ENCODE measurements at regions not wholly inside any gene's neighbourhood (a gene's known extent, or its start where the extent isn't known, plus 50 kb on each side); places are given as distances from the start of the nearest gene placed in this dataset.
"Not testable (repeated sequence)": the region's sequence is repeated elsewhere in the genome, so short reads cannot be mapped to it uniquely, and the experiment has no call there.

DNA sequence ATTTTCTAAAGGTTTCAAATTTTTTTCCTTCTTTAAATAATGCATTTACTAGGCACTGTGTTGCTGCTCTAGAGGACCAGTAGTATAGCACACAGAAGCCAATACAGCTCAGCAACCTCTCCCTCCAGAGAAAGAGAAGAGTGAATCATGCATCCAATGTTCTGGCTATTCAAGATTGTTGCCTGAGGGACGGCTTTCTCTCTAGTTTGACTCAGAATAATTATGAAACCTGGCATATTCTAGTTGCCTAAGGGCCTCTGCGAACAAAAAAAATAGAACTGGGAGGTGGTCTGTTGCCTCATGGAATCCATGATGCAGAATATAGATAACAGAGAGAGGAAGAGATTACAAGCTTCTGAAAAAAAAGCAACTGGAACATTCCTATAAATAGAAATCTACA, 1233.3 kb upstream of the PABPC4L start:
- no peak for DNase-seq

DNA sequence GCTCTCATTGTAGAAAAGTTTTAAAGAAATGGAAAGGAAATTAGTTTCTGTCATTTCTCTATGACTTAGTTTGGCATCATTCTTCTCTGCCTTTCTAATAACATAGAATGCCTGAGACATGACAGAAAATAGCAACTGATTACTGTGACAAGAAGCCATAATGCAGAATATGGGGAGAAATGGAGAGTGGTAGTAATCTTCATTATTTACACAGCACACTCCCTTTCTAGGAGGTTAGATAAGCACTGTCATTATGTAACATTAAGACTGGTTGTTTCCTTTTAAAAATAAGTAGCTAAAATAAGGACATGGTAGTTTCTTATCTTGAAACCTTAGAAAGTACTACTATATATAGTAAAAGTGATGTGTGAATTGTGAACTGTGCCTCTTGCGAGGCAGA, 1227.9 kb upstream of the PABPC4L start:
- no peak for DNase-seq

DNA sequence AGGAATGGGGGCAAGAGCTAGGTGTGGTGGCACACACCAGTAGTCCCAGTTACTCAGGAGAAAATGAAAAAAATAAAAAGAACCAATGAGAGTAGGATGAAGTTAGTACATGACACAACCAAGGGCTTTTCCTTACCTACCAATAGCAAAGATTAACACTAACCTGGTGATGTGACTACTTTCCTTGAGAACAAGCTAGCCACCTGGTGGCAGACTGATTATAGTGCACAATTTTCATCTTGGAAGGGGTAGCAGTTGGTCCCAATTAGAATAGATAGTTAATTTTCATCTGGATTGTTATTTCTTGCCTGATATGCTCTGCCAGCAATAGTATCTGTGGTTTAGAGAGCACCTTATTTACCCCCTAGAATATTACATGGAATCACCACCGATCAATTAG, 1216.8 kb upstream of the PABPC4L start:
- DNase-seq = no peak

DNA sequence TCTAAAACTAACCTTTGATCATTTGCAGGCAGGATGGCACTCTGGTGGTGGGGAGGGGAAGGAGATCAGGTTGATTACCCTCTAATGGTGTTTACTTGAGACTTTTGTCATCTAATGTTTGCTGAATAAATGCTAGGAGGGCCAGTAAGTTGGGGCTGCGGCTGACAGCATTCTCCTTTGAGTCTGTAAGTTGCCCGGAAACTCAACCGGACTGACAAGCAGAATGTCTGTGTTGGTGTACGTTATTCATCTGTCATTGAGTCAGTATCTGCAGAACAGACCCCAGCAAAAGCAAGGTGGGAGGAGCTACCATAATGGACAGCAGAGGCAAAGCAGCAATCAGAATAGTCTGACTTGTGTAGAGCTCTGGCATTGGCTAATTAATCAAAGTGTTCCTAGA, 1210.6 kb upstream of the PABPC4L start:
- DNase-seq = no peak

DNA sequence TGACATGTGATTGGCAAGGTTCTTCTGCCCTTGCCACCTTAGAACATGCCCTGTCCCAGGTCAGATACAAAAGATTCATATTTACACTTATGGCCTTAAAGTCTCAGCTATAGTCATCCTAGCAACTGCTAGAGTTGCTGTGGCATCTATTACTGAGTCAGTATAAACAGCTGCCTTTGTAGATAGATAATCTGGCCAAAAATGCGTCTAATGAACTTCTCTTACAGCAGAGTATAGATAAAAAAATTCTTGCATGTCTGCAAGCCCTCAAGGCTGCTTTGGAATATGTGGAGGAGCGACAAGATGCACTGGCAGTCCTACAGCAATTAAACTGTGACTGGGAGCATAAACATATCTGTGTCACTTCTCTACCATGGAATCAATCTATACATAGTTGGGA, 1209.7 kb upstream of the PABPC4L start:
- no peak for DNase-seq

DNA sequence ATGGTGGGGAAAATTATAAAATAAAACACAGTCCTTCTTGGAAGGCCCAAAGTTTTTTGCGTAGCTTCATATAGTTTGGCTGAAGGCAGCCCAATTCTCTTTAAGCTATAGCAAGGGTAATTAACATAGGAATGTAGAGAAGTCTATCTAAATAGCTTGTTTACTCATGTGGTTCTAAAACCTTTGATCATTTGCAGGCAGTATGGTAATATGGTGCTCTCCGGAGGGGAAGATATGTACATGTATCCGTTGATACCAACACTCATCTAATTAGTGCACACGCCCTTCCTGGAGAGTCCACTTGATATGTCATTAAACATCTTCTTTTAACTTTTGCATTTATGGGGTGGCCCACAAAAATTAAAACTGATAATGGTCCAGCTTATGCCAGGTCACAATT, 1207.7 kb upstream of the PABPC4L start:
- DNase-seq = not testable (repeated sequence)

DNA sequence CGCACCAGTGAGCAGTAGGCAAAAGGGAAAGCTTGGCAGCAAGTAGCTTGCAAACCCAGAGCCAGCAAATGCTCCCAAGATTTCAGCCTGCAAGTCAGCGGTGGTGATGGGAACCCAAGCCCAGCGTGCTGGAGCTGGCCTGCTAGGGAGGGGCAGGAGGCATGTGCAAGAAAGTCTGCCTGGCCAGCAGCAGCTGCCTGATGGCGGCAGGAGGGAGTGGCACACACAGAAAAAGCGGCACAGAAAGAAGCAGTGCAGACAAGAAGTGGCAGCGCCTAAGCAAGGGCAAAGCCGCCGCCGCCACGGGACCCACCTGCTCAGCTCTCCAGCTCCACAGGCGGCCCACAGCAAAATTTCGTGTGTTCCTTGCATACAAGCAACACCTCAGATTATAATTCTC, 1206.5 kb upstream of the PABPC4L start:
- no peak for DNase-seq

DNA sequence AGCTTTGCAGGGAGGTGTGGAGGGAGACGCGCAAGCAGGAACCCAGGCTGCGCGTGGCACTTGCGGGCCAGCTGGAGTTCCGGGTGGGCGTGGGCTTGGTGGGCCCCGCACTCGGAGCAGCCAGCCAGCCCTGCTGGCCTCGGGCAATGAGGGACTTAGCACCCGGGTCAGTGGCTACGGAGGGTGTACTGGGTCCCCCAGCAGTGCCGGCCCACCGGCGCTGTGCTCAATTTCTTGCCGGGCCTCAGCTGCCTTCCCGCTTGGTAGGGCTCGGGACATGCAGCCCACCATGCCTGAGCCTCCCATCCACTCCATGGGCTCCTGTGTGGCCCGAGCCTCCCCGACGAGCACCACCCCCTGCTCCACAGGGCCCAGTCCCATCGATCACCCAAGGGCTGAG, 1205.0 kb upstream of the PABPC4L start:
- DNase-seq = not testable (repeated sequence)

DNA sequence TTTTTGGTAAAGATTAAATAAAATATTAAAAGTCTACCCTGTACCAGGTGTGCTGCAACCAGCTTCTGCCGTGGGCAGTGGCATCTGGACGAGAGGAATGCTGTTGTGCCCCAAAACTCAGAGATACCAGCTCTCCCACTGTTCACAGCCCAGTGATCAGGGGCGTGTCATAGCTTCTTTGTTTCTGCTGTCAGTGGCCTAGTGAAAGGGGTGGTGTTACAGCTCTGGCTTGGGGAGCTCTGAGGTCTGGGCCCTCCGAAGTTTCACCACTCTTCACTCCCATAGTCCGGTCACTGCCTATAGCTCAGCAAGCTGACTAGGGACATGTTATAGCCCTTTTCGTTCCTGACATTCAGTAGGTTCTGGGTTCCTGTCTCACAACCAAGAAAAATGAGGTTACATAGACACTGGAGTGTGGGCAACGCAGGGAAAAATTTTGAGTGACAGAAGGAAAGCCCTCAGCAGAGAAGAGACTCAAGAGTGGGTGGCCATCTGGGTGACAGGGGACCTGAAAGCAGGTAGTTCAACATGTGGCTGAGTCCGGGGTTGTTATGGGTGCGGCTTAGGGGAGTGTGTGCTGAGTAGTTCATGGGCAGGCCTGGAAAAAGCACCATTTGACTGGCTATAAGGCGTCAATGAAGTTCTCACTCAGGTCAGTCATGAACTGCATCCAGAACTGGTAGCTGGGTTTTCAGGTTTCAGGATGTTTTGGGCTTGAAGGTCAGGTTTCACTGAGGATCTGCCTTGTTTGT, 1184.4 kb upstream of the PABPC4L start:
- DNase-seq = no peak

DNA sequence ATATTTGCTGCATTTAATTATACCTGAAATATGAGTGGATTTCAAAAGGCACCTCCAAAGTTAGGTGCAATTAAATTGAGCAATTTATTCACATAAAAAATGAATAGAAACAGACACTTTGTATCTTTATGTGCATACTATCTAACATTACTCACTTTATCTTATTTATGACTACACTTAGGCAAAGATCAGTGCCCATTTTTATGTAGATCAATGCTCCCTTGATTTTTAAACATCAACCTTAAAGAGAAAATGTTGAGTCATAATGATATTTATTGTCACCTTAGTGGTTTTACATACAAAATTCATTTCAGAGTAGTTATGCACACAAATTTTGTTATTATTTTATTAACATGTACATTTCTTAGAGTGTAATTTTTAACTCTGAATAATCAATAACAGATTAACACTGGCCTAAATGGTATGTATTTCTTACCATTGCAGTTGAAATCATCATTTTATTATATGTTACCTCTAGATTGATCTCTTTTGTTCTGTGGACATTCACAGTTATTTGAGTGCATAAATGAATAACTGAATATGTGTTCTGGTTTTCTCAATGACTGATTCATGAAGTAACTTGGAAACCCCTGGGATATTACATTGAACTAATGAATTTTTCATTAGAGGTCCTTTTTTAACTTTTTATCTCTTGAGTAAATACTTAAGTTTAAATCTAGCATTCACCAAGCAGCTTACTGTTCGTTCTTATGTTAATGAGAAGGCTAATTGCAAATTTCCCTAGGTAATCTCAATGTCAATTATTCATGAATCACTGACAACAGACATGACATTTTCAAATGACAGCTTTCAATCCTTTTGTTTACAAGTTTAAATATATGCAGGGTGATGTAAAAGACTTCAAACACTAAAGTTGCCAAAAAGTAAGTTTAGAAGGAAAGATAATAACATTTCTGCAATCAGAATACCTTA, 1182.0 kb upstream of the PABPC4L start:
- DNase-seq = no peak

DNA sequence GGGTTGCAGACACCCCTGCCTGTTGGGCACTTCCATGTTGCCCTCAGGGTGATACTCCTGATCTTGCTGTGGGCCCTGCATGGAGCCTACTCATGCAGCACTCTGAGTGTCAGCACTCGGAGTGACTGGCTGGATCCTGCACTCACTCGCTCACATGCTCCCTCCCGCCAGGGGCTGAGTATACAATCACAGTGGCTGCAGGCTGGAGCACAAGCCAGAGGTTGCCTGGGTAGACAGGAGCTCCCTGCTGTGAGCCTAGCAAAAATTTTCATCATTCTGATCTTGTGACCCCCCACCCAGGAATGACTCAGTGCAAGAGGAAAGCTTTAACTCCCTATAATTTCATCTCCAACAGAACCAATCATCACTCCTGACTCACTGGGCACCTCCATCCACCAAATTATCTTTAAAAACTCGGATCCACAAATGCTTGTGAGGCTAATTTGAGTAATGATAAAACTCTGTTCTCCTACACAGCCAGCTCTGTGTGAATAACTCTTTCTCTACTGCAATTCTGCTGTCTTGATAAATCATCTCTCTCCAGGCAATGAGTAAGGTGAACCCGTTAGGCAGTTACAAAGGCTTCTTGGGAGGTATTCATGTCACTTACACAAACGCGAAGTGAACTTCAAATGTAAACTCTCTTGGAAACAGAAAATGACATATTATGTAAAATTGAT, 1180.8 kb upstream of the PABPC4L start:
- DNase-seq = no peak

DNA sequence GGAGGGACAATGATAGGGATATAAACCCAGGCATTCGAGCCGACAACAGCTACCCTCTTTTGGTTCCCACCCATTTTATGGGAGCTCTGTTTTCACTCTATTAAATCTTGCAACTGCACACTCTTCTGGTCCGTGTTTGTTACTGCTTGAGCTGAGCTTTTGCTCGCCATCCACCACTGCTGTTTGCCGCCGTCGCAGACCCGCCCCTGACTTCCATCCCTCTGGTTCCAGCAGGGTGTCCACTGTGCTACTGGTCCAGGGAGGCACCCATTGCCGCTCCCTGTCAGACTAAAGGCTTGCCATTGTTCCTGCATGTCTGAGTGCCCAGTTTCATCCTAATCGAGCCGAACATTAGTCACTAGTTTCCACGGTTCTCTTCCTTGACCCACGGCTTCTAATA, 1170.5 kb upstream of the PABPC4L start:
- DNase-seq = no peak

DNA sequence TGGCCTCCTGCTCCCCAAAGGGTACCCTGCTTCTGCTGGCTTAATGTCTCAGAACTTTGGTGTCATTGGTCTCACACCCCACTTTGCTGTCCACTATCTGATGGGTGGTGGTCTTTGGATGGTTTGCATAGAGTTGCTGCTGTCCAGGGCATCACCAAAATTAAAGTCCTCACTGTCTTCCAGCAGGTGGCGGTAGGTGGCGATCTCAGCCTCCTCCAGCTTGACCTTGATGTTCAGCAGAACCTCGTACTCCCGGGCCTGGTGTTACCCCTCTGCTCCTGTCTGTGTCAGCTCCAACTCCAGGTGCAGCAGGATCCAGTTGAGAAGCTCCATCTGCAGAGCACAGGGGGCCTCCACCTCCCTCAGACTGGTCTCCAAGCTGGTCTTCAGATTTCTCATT, 1169.5 kb upstream of the PABPC4L start:
- DNase-seq = no peak

DNA sequence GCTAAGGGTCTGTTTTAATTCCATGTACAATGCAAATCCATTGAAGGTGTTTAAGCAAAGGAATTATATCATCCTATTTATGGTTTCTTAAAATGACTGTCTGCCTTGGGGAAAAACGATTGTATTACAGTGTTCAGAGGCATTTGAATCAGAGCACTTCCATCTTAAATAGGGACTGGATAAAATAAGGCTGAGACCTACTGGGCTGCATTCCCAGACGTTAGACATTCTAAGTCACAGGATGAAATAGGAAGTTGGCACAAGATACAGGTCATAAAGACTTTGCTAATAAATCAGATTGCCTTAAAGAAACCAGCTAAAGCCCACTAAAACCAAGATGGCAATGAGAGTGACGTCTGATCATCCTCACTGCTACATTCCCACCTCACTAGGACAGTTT, 1167.2 kb upstream of the PABPC4L start:
- no peak for DNase-seq

DNA sequence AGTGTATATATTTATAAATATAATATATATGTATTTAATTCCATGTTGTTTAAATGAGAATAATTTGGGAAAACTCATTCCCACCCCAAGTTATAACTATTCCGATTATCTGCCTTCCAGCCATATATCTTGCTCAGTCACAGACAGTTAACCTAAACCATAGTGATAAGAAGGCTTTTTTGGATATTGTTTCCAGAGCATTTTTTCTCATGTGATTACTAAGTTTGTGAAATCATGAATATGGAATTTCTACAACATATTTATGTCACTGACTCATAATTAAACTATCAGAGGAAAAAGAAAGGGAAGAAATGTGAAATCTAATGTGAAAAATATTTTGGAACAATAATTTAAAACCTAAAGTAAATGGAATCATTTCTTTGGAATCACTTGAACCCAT, 1163.5 kb upstream of the PABPC4L start:
- no peak for DNase-seq

DNA sequence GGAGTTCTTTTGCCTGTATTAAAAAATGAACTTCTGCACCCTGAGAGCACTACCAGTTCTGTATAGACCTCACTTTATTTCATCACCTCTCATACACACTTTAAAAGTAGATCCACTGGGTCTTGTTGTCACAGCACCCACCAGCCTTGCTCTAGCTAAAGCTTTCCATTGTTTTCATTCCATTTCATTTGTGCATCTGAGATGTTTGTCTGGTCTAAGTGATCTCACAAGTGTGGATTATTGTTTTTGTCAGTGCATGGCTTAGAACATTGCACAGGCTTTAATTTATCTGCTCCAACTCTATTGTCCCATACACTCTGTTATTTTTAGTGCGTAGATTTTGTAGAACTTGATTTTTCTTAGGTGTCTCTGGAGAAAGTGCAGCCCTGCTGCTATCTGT, 1157.5 kb upstream of the PABPC4L start:
- no peak for DNase-seq

DNA sequence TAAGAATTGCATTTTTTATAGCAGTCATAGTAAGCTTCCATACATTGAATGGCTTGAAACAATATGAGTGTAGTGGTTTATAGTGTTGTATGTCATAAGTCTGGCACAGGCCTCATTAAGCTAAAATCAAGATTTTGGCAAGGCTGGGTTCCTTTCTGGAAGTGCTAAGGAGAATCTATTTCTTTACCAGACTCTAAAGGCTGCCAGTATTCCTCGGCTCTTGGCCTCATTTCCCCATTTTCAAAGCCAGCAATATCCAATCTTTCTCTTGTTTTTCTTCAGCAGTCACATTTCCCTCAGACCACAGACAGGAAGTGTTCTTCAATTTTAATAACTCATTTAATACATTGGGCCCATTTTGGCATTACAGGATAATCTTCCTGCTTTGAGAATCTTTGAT, 1155.5 kb upstream of the PABPC4L start:
- no peak for DNase-seq

DNA sequence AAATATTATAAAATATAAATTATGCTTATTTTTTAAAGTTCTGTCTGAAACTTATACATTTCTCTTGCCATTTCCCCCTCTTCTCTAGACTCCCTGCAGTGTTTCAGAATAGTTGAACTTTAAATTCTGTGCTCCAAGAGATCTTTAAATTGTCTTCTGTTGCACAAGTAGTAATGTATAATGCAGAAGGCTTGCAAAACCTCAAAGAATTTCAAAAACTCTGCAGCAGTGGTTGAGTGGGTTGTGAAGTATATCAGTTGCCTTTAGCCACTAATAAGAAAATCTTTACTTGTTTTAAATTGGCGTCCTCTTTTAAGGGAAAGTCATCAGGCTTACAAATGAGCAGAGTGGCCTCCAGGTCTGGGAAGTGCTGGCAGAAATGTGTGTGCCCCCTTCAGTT, 1153.3 kb upstream of the PABPC4L start:
- DNase-seq = no peak

DNA sequence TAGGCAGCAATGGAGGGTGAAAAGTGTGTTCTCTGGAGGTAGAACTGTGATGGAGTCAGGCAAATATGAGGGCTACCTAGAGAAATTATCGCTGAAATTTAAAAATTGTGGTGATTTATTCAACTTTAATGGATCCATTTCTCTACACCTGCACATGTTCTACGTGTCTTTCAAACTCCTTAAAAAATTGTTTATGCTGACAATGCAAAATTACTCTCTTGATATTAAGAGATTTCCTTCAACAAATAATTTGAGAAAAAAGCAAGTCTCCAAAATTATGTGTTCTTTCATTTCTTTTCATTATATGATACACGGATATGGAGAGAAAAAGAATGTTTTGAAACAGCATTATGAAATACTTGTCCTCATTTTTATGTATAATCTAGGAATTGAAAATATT, 1151.4 kb upstream of the PABPC4L start:
- no peak for DNase-seq

DNA sequence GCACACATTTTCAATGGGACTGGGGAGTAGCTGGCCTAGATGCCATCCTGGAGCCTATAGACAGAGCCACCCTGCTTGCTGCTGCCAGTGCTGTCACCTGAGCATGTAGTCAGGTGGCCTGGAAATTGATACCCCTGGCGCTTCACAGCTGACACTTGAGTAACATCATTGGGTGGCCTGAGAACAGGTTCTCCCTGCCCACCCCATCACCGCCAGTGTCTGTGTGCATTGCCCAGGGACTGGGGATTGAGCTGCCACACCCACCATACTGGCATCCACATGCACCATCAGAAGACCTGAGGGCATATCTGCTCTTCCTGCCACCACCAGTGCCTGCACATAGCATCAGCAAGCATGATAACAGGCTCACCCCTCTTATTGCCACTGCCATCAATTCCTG, 1142.9 kb upstream of the PABPC4L start:
- DNase-seq = no peak

DNA sequence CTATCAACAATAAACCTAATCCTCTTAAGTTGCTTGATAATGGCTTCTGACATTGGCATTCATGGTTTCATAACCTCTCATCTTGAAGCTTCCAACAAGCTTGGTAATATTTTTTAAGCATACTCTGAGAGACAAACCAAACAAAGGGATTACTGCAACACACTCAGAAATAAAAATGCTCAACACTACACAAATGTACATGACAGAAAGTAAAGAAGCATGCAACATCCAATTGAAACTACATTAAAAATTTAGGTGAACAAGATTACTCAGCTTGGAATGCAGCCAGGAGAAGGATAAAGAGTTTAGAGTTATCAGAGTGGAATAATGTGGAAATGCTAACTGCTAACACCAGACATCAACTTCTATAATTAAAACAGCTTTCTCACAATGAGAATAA, 1136.6 kb upstream of the PABPC4L start:
- no peak for DNase-seq

DNA sequence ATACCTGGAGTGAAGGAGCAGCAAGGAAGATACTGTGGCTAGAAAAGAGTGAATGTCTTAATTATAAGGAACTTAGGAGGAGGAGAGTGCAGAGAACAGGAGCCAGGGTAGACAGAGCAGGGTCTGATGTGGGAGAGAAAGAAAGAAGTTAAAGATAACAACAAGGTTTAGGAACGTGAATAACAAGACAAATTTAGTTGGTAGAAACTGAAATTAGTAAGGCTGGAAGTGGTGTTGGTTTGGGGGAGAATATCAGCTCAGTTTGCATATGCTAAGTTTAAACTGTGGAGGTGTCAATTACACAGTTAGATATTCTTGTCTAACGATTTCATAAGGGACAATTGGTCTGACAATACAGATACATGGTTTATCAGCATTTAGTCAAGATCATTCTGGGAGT, 1123.7 kb upstream of the PABPC4L start:
- no peak for DNase-seq

DNA sequence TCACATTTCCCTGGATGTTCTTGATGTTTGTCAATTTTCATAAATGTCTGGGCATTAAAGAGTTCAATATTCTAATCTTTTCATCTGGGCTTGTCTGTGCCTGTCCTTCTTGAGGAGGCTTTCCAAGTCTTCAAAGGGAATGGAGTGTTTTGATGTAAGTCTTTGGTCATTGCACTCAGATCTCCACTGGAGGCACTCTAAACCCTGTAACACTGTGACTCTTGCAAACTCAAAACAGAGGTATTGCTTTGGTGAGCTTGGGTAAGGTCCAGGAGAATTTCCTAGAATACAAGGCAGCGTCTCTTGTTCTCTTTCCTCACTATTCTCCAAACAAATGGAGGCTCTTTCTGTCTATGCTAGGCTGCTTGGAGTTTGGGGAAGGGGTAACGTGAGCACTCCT, 1118.1 kb upstream of the PABPC4L start:
- DNase-seq = no peak
